DOHH2 (cell line): ENCODE measurements at regions not wholly inside any gene's neighbourhood (a gene's known extent, or its start where the extent isn't known, plus 50 kb on each side); places are given as distances from the start of the nearest gene placed in this dataset.

Experiments
- H3F3A ChIP-seq: fragments of 200-600 bp; sonication (generic), shearing (Covaris generic); 2 replicates; pipeline ENCODE4 v1.6.0; 2016; ENCODE audit warnings: antibody characterized with exemption, mild to moderate bottlenecking; ENCODE audit not compliant: control insufficient read depth, insufficient read depth
- H3K27ac ChIP-seq: fragments of 200-600 bp; sonication (generic); 2 replicates; pipeline ENCODE4 v1.5.1; 2014; ENCODE audit warnings: low read depth, mild to moderate bottlenecking, low read length, moderate library complexity
- H3K27me3 ChIP-seq: fragments of 200-600 bp; sonication (generic); 2 replicates; pipeline ENCODE4 v1.6.1; 2014; ENCODE audit warnings: mild to moderate bottlenecking, low read length, mixed read lengths; ENCODE audit not compliant: control insufficient read depth
- H3K36me3 ChIP-seq: fragments of 200-600 bp; sonication (generic); 2 replicates; pipeline ENCODE4 v1.6.1; 2014; ENCODE audit warnings: mild to moderate bottlenecking, low read length, moderate library complexity, mixed read lengths; ENCODE audit not compliant: control insufficient read depth
- H3K4me1 ChIP-seq: fragments of 200-600 bp; sonication (generic); 2 replicates; pipeline ENCODE4 v1.6.1; 2014; ENCODE audit warnings: mild to moderate bottlenecking, low read length, mixed read lengths; ENCODE audit not compliant: control insufficient read depth
- H3K4me2 ChIP-seq: fragments of 200-600 bp; sonication (generic); 2 replicates; pipeline ENCODE4 v1.6.0; 2014; ENCODE audit warnings: mild to moderate bottlenecking, low read length, moderate library complexity
- H3K4me3 ChIP-seq: fragments of 200-600 bp; sonication (generic); 2 replicates; pipeline ENCODE4 v1.5.1; 2014; ENCODE audit warnings: mild to moderate bottlenecking, low read length, mixed read lengths
- H3K79me2 ChIP-seq: fragments of 200-600 bp; sonication (generic); 2 replicates; pipeline ENCODE4 v1.6.1; 2014; ENCODE audit warnings: mild to moderate bottlenecking, low read length, mixed read lengths; ENCODE audit not compliant: control insufficient read depth
- H3K9me2 ChIP-seq: fragments of 200-600 bp; sonication (generic); replicated peaks from 2 replicates; pipeline ENCODE4 v1.6.1; 2014; ENCODE audit warnings: mild to moderate bottlenecking, low read length, mixed read lengths; ENCODE audit not compliant: control insufficient read depth
- H3K9me3 ChIP-seq: fragments of 200-600 bp; sonication (generic); 2 replicates; pipeline ENCODE4 v1.6.1; 2014; ENCODE audit warnings: antibody characterized with exemption, low read length, mixed read lengths; ENCODE audit not compliant: control insufficient read depth, insufficient read depth
- H4K20me1 ChIP-seq: fragments of 200-600 bp; sonication (generic); 2 replicates; pipeline ENCODE4 v1.6.0; 2014; ENCODE audit warnings: low read depth, mild to moderate bottlenecking, antibody characterized with exemption, low read length, moderate library complexity; ENCODE audit not compliant: control insufficient read depth, insufficient read depth
- EZH2phosphoT487 ChIP-seq: fragments of 200-600 bp; sonication (generic); IDR thresholded peaks from 2 replicates; pipeline ENCODE4 v1.6.1; 2017; ENCODE audit warnings: borderline replicate concordance, mild to moderate bottlenecking, antibody characterized with exemption, low read length, moderate library complexity, mixed read lengths
- TF ChIP-seq, protein P1 (sequence below): fragments of 200-600 bp; sonication (generic); IDR thresholded peaks from one replicate; pipeline ENCODE4 v1.5.1; 2014; ENCODE audit warnings: antibody characterized with exemption, mild to moderate bottlenecking, low read depth, low read length; ENCODE audit not compliant: poor library complexity, severe bottlenecking

DNA sequence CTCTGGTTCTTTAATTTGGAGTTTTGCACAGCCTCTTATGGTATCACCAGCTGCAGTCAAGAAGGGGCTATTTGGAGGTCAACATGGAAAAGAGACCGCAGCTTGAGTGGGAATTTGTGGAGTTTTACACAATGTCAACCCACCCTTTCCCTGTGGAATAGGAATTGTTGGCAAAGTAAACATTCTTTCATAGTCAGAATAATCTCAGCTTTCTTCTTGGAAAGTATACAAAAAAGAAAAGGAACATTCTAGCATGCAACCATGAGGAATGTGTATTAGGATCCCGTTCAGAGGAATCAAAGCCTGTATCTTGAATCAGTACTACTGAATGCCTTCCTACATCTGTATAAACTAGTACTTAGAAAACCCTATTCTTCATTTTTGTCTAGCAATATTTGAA is 107.6 kb downstream of the LURAP1L start:
- no peaks in the 10 kb centered on the region for H3K4me1 ChIP-seq

DNA sequence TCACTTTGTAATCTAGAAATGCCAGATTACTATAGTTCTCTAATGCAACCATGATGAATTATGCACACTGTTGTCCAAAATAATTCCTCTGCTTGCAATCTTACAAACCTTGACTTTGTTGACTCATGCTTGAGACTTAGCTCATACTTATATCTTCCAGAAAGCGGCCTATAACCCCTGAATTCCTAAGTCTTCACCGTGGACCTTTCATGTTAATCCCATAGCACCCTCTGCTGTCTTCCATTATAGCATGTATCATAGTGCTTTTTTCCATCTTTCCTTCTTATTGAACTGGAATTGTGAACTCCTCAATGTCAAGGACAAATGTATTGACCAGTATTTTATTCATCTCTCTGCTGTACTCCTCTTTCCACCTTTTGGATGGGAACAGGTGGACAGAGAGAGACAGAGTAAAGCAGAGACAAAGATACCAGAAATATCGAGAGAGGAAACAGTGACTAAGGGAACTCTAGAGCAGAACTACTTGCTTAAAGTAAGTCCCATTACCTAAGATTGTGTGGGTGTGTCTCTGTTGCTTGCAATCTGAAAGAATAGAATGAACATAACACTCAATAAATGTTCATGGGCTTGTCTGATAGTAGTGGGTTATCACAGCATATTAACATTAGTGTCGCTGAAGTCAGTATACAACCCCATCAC is 110.0 kb downstream of the LURAP1L start:
- TF ChIP-seq, protein P1, sequence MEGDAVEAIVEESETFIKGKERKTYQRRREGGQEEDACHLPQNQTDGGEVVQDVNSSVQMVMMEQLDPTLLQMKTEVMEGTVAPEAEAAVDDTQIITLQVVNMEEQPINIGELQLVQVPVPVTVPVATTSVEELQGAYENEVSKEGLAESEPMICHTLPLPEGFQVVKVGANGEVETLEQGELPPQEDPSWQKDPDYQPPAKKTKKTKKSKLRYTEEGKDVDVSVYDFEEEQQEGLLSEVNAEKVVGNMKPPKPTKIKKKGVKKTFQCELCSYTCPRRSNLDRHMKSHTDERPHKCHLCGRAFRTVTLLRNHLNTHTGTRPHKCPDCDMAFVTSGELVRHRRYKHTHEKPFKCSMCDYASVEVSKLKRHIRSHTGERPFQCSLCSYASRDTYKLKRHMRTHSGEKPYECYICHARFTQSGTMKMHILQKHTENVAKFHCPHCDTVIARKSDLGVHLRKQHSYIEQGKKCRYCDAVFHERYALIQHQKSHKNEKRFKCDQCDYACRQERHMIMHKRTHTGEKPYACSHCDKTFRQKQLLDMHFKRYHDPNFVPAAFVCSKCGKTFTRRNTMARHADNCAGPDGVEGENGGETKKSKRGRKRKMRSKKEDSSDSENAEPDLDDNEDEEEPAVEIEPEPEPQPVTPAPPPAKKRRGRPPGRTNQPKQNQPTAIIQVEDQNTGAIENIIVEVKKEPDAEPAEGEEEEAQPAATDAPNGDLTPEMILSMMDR = no peak
- no peak for TF ChIP-seq EZH2phosphoT487

More for the DNA sequence above, 107.6 kb downstream of the LURAP1L start:
- Histone ChIP-seq H3K36me3 (no peaks in the 10 kb centered on the region), H3K4me2 (no peak overlapping the region), H3K9me2 (no peaks in the 10 kb centered on the region), H3K79me2 (no peaks in the 10 kb centered on the region), H3K9me3 (no peaks in the 10 kb centered on the region), H3K27me3 (no peaks in the 10 kb centered on the region), H3K27ac (no peak overlapping the region), H3F3A (no peaks in the 10 kb centered on the region), H4K20me1 (no peaks in the 10 kb centered on the region), H3K4me3 (no peak overlapping the region)
- TF ChIP-seq EZH2phosphoT487 = no peak
- TF ChIP-seq, protein P1 = no peak

DNA sequence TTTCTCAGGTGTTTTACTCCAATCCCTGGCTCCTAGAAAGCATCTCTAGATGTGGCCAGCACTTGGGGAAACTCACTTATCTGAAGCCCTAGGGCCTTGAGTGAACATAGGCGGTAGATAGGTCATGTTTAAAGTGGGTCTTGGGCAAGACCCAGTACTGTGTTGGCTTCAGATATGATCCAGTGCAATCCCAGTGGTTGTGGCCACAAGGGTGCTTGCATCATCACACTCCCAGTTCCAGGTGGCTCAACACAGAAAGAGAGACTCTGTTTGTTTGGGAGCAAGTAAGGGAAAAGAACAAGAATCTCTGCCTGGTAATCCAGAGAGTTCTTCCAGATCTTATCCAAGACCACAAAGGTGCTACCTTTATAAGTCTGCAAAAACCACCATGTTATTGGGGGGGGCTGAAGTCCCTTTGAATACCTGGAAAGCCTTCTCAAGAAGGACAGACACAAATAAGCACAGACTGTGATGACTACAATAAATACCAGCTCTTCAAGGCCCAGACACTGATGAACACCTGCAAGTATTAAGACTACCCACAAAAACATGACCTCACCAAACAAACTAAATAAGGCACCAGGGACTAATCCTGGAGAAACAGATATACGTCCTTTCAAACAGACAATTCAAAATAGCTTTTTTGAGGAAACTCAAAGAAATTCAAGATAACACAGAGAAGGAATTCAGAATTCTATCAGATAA is 114.7 kb downstream of the LURAP1L start:
- Histone ChIP-seq H3K4me1 (no peaks in the 10 kb centered on the region), H3K27me3 (no peaks in the 10 kb centered on the region), H3K9me2 (no peaks in the 10 kb centered on the region), H3K4me3 (no peak overlapping the region), H3K4me2 (no peak overlapping the region), H3K27ac (no peak overlapping the region), H3K36me3 (no peaks in the 10 kb centered on the region), H3F3A (no peaks in the 10 kb centered on the region), H3K9me3 (no peaks in the 10 kb centered on the region; the same call in 1 of the 2 replicates), H4K20me1 (no peaks in the 10 kb centered on the region), H3K79me2 (no peaks in the 10 kb centered on the region)
- TF ChIP-seq EZH2phosphoT487 = no peak
- TF ChIP-seq, protein P1 = no peak

More for the DNA sequence above, 110.0 kb downstream of the LURAP1L start:
- Histone ChIP-seq H3K27me3 (no peaks in the 10 kb centered on the region), H3K4me1 (no peaks in the 10 kb centered on the region), H3K4me3 (no peak overlapping the region), H3K4me2 (no peak overlapping the region), H3K9me2 (no peaks in the 10 kb centered on the region), H3K36me3 (no peaks in the 10 kb centered on the region), H4K20me1 (no peaks in the 10 kb centered on the region), H3K79me2 (no peaks in the 10 kb centered on the region), H3K27ac (no peak overlapping the region), H3K9me3 (no peaks in the 10 kb centered on the region; the same call in 1 of the 2 replicates), H3F3A (no peaks in the 10 kb centered on the region)
